Fibroblast of skin of scalp (primary cell): ENCODE measurements at regions not wholly inside any gene's neighbourhood (a gene's known extent, or its start where the extent isn't known, plus 50 kb on each side); places are given as distances from the start of the nearest gene placed in this dataset.
A peak's percentile ranks its signal among the peaks of the same experiment; 100 is the strongest.

ENCODE experiments used
- DNase-seq: peaks from one replicate; pipeline ENCODE4 v3.0.0-alpha.2; 2013

GRCh38 chr2:118665784-118666529 is 181.5 kb downstream of the EN1 start:
- peak; percentile 42 for DNase-seq

GRCh38 chr2:118661179-118661578 is 186.3 kb downstream of the EN1 start:
- DNase-seq, result peak; percentile 62

- DNase-seq, result no peak
These were observed 188.8 kb downstream of the EN1 start for GRCh38 chr2:118658596-118659198.

GRCh38 chr2:118657466-118657865 is 190.0 kb downstream of the EN1 start:
- no peak for DNase-seq

GRCh38 chr2:118654945-118655344 is 192.5 kb downstream of the EN1 start:
- peak; percentile 72 for DNase-seq

GRCh38 chr2:118650327-118650726 is 197.1 kb downstream of the EN1 start:
- DNase-seq, result no peak

GRCh38 chr2:118645876-118646275 is 201.6 kb downstream of the EN1 start:
- DNase-seq, result no peak

- no peak for DNase-seq
These were observed 203.3 kb downstream of the EN1 start for GRCh38 chr2:118644190-118644589.

GRCh38 chr2:118643294-118643693 is 204.2 kb downstream of the EN1 start:
- peak; percentile 16 for DNase-seq

GRCh38 chr2:118642501-118642900 is 204.9 kb downstream of the EN1 start:
- DNase-seq, result peak; percentile 18

- no peak for DNase-seq
These were observed 205.7 kb downstream of the EN1 start for GRCh38 chr2:118641711-118642110.

- no peak for DNase-seq
These were observed 208.1 kb downstream of the EN1 start for GRCh38 chr2:118639371-118639770.

- no peak for DNase-seq
These were observed 209.0 kb downstream of the EN1 start for GRCh38 chr2:118638453-118638852.

- no peak for DNase-seq
These were observed 211.6 kb downstream of the EN1 start for GRCh38 chr2:118635891-118636290.

- DNase-seq, result no peak
These were observed 212.6 kb downstream of the EN1 start for GRCh38 chr2:118634876-118635275.

- no peak for DNase-seq
These were observed 214.0 kb downstream of the EN1 start for GRCh38 chr2:118633371-118634018.

GRCh38 chr2:118632921-118633320 is 214.5 kb downstream of the EN1 start:
- no peak for DNase-seq

GRCh38 chr2:118627156-118627555 is 220.3 kb downstream of the EN1 start:
- DNase-seq, result no peak

- no peak for DNase-seq
These were observed 224.5 kb downstream of the EN1 start for GRCh38 chr2:118622913-118623312.

- DNase-seq, result no peak
These were observed 225.3 kb downstream of the EN1 start for GRCh38 chr2:118622108-118622507.

GRCh38 chr2:118618279-118618678 is 229.2 kb downstream of the EN1 start:
- no peak for DNase-seq

- no peak for DNase-seq
These were observed 231.0 kb downstream of the EN1 start for GRCh38 chr2:118616432-118616831.

- DNase-seq, result peak; percentile 79
These were observed 232.6 kb downstream of the EN1 start for GRCh38 chr2:118614841-118615271.

GRCh38 chr2:118613737-118614136 is 233.7 kb downstream of the EN1 start:
- no peak for DNase-seq
